Activated naive CD4-positive, alpha-beta T cell treated with anti-CD3 and anti-CD28 coated beads for 36 hours (primary cell): ENCODE measurements at regions not wholly inside any gene's neighbourhood (a gene's known extent, or its start where the extent isn't known, plus 50 kb on each side); places are given as distances from the start of the nearest gene placed in this dataset.
A peak's percentile ranks its signal among the peaks of the same experiment; 100 is the strongest.

Source experiments
- CTCF ChIA-PET: fragments of 350-600 bp; sonication (Branson Sonifier 250); formaldehyde crosslinking; loops from one replicate; lab custom pipeline; 2021; ENCODE audit warnings: antibody characterized with exemption; lab: Charles Lee
- DNase-seq: peaks from one replicate; pipeline ENCODE4 v3.0.0-alpha.2; 2020
- H3K27ac Mint-ChIP-seq: one replicate; pipeline ENCODE4 v1.8.0; 2021; ENCODE audit warnings: mild to moderate bottlenecking, mixed read lengths
- H3K27me3 Mint-ChIP-seq: one replicate; pipeline ENCODE4 v1.8.0; 2021; ENCODE audit warnings: low read depth, mixed read lengths
- H3K36me3 Mint-ChIP-seq: one replicate; pipeline ENCODE4 v1.8.0; 2021; ENCODE audit warnings: low read depth, mixed read lengths
- H3K4me1 Mint-ChIP-seq: one replicate; pipeline ENCODE4 v1.8.0; 2021; ENCODE audit warnings: low read depth, mixed read lengths
- H3K4me3 Mint-ChIP-seq: one replicate; pipeline ENCODE4 v1.8.0; 2021; ENCODE audit warnings: mild to moderate bottlenecking, moderate library complexity, mixed read lengths
- H3K9me3 Mint-ChIP-seq: one replicate; pipeline ENCODE4 v1.8.0; 2021; ENCODE audit warnings: mixed read lengths
- intact Hi-C: fragments of 100-400 bp; cut with micrococcal nuclease; formaldehyde crosslinking; loops from one replicate; pipeline ENCODE4 v1.15.1; 2023

- Mint-ChIP-seq H3K9me3 (peaks cover 10% of the 10 kb centered on the region), H3K4me1 (no peaks in the 10 kb centered on the region), H3K36me3 (no peaks in the 10 kb centered on the region), H3K27me3 (no peaks in the 10 kb centered on the region), H3K27ac (no peak overlapping the region), H3K4me3 (no peak overlapping the region)
- intact Hi-C loops, result no loop called here
- CTCF ChIA-PET, result interaction anchor here (0.9 kb wide), 1 partner anchor 10 kb away, joined by 3 read pairs; no protein-coding TSS in a partner anchor
- DNase-seq, result no peak
These were observed 169.8 kb upstream of the GRB10 start for GRCh38 chr7:50952544-50952943.

GRCh38 chr7:50952120-50952519 lies 169.4 kb upstream of the GRB10 start:
- H3K27ac Mint-ChIP-seq, result no peak overlapping the region
- no peak for DNase-seq
- H3K9me3 Mint-ChIP-seq, result peaks cover 10% of the 10 kb centered on the region
- H3K4me3 Mint-ChIP-seq, result no peak overlapping the region
- no peaks in the 10 kb centered on the region for H3K4me1 Mint-ChIP-seq
- no peaks in the 10 kb centered on the region for H3K36me3 Mint-ChIP-seq
- intact Hi-C loops, result no loop called here
- CTCF ChIA-PET, result interaction anchor here (0.9 kb wide), 1 partner anchor 9 kb away, joined by 3 read pairs; no protein-coding TSS in a partner anchor
- H3K27me3 Mint-ChIP-seq, result peaks cover 2% of the 10 kb centered on the region

GRCh38 chr7:50943482-50943881 lies 160.8 kb upstream of the GRB10 start:
- peaks cover 3% of the 10 kb centered on the region for H3K9me3 Mint-ChIP-seq
- CTCF ChIA-PET, result interaction anchor here (0.8 kb wide), 1 partner anchor 9 kb away, joined by 3 read pairs; no protein-coding TSS in a partner anchor
- H3K27me3 Mint-ChIP-seq, result peaks cover 7% of the 10 kb centered on the region
- no peak overlapping the region for H3K4me3 Mint-ChIP-seq
- H3K27ac Mint-ChIP-seq, result no peak overlapping the region
- DNase-seq, result no peak
- H3K4me1 Mint-ChIP-seq, result no peaks in the 10 kb centered on the region
- no peaks in the 10 kb centered on the region for H3K36me3 Mint-ChIP-seq
- intact Hi-C loops, result no loop called here

GRCh38 chr7:50941525-50941924 lies 158.8 kb upstream of the GRB10 start:
- no peaks in the 10 kb centered on the region for H3K36me3 Mint-ChIP-seq
- DNase-seq, result no peak
- no peak overlapping the region for H3K4me3 Mint-ChIP-seq
- H3K27me3 Mint-ChIP-seq, result peaks cover 10% of the 10 kb centered on the region
- no peaks in the 10 kb centered on the region for H3K9me3 Mint-ChIP-seq
- H3K4me1 Mint-ChIP-seq, result no peaks in the 10 kb centered on the region
- intact Hi-C loops, result no loop called here
- no peak overlapping the region for H3K27ac Mint-ChIP-seq
- CTCF ChIA-PET, result no interaction called here

- intact Hi-C loops, result no loop called here
- CTCF ChIA-PET, result no interaction called here
- DNase-seq, result no peak
- Mint-ChIP-seq H3K4me1 (no peaks in the 10 kb centered on the region), H3K27me3 (peaks cover 16% of the 10 kb centered on the region), H3K36me3 (no peaks in the 10 kb centered on the region), H3K9me3 (no peaks in the 10 kb centered on the region), H3K4me3 (no peak overlapping the region), H3K27ac (no peak overlapping the region)
These were observed 157.9 kb upstream of the GRB10 start for GRCh38 chr7:50940621-50941020.

GRCh38 chr7:50939021-50939420 lies 156.3 kb upstream of the GRB10 start:
- Mint-ChIP-seq H3K4me3 (no peak overlapping the region), H3K36me3 (no peaks in the 10 kb centered on the region), H3K9me3 (no peaks in the 10 kb centered on the region), H3K4me1 (no peaks in the 10 kb centered on the region), H3K27ac (no peak overlapping the region), H3K27me3 (peaks cover 17% of the 10 kb centered on the region)
- no peak for DNase-seq
- intact Hi-C loops, result no loop called here
- CTCF ChIA-PET, result no interaction called here

GRCh38 chr7:50937727-50938126 lies 155.0 kb upstream of the GRB10 start:
- Mint-ChIP-seq H3K4me1 (no peaks in the 10 kb centered on the region), H3K27ac (no peak overlapping the region), H3K4me3 (no peak overlapping the region), H3K36me3 (no peaks in the 10 kb centered on the region), H3K9me3 (no peaks in the 10 kb centered on the region), H3K27me3 (peaks cover 18% of the 10 kb centered on the region)
- intact Hi-C loops, result no loop called here
- CTCF ChIA-PET, result no interaction called here
- DNase-seq, result no peak

GRCh38 chr7:50926049-50926448 lies 143.4 kb upstream of the GRB10 start:
- Mint-ChIP-seq H3K4me1 (peaks cover 10% of the 10 kb centered on the region), H3K9me3 (no peaks in the 10 kb centered on the region), H3K36me3 (no peaks in the 10 kb centered on the region), H3K4me3 (no peak overlapping the region), H3K27me3 (no peaks in the 10 kb centered on the region), H3K27ac (no peak overlapping the region)
- DNase-seq, result no peak
- CTCF ChIA-PET, result no interaction called here
- intact Hi-C loops, result no loop called here

GRCh38 chr7:50923476-50923875 lies 140.8 kb upstream of the GRB10 start:
- Mint-ChIP-seq H3K27me3 (no peaks in the 10 kb centered on the region), H3K9me3 (no peaks in the 10 kb centered on the region), H3K4me1 (peaks cover 11% of the 10 kb centered on the region), H3K36me3 (no peaks in the 10 kb centered on the region), H3K27ac (no peak overlapping the region), H3K4me3 (no peak overlapping the region)
- CTCF ChIA-PET, result no interaction called here
- intact Hi-C loops, result no loop called here
- DNase-seq, result no peak

- intact Hi-C loops, result no loop called here
- Mint-ChIP-seq H3K27me3 (no peaks in the 10 kb centered on the region), H3K27ac (no peak overlapping the region), H3K36me3 (no peaks in the 10 kb centered on the region), H3K4me3 (no peak overlapping the region), H3K9me3 (no peaks in the 10 kb centered on the region), H3K4me1 (peaks cover 11% of the 10 kb centered on the region)
- CTCF ChIA-PET, result no interaction called here
- peak; percentile 17 for DNase-seq
These were observed 138.6 kb upstream of the GRB10 start for GRCh38 chr7:50921114-50921813.

- CTCF ChIA-PET, result no interaction called here
- H3K27ac Mint-ChIP-seq, result no peak overlapping the region
- H3K4me1 Mint-ChIP-seq, result peaks cover 11% of the 10 kb centered on the region
- no peaks in the 10 kb centered on the region for H3K27me3 Mint-ChIP-seq
- intact Hi-C loops, result no loop called here
- no peaks in the 10 kb centered on the region for H3K9me3 Mint-ChIP-seq
- DNase-seq, result no peak
- H3K36me3 Mint-ChIP-seq, result no peaks in the 10 kb centered on the region
- H3K4me3 Mint-ChIP-seq, result no peak overlapping the region
These were observed 137.4 kb upstream of the GRB10 start for GRCh38 chr7:50920031-50920635.

- Mint-ChIP-seq H3K27me3 (peaks cover 5% of the 10 kb centered on the region), H3K4me1 (no peaks in the 10 kb centered on the region), H3K36me3 (no peaks in the 10 kb centered on the region), H3K27ac (no peak overlapping the region), H3K9me3 (no peaks in the 10 kb centered on the region), H3K4me3 (no peak overlapping the region)
- intact Hi-C loops, result no loop called here
- no peak for DNase-seq
- CTCF ChIA-PET, result no interaction called here
These were observed 132.9 kb upstream of the GRB10 start for GRCh38 chr7:50915621-50916020.

GRCh38 chr7:50914460-50914859 lies 131.8 kb upstream of the GRB10 start:
- H3K27me3 Mint-ChIP-seq, result peaks cover 5% of the 10 kb centered on the region
- no peak overlapping the region for H3K27ac Mint-ChIP-seq
- CTCF ChIA-PET, result no interaction called here
- no peak for DNase-seq
- H3K9me3 Mint-ChIP-seq, result no peaks in the 10 kb centered on the region
- intact Hi-C loops, result no loop called here
- H3K4me1 Mint-ChIP-seq, result no peaks in the 10 kb centered on the region
- no peak overlapping the region for H3K4me3 Mint-ChIP-seq
- H3K36me3 Mint-ChIP-seq, result no peaks in the 10 kb centered on the region
